Nephron (organoid): ENCODE measurements at regions not wholly inside any gene's neighbourhood (a gene's known extent, or its start where the extent isn't known, plus 50 kb on each side); places are given as distances from the start of the nearest gene placed in this dataset.
"Not testable (repeated sequence)": the region's sequence is repeated elsewhere in the genome, so short reads cannot be mapped to it uniquely, and the experiment has no call there.

Source experiments
- H3K27ac Mint-ChIP-seq, 3 experiments: 2 replicates each; pipeline ENCODE4 v1.8.0; 2020; ENCODE audit warnings: mixed read lengths in 3 of 3, mild to moderate bottlenecking in 2 of 3, moderate library complexity in 1 of 3
- H3K27me3 Mint-ChIP-seq: 2 replicates; pipeline ENCODE4 v1.8.0; 2021; ENCODE audit warnings: low read depth, mild to moderate bottlenecking, moderate library complexity, mixed read lengths
- H3K36me3 Mint-ChIP-seq: 2 replicates; pipeline ENCODE4 v1.8.0; 2020; ENCODE audit warnings: low read depth, mixed read lengths
- H3K4me1 Mint-ChIP-seq: 2 replicates; pipeline ENCODE4 v1.8.0; 2020; ENCODE audit warnings: mixed read lengths
- H3K4me3 Mint-ChIP-seq, 3 experiments: 2 replicates each; pipeline ENCODE4 v1.8.0; 2020; ENCODE audit warnings: mild to moderate bottlenecking in 3 of 3, mixed read lengths in 3 of 3, moderate library complexity in 2 of 3
- H3K9me3 Mint-ChIP-seq: 2 replicates; pipeline ENCODE4 v1.8.0; 2020; ENCODE audit warnings: mixed read lengths
- TF ChIP-seq, protein P1 (sequence below), 3 experiments: fragments of 200-600 bp; sonication (generic); IDR thresholded peaks; one replicate each; pipeline ENCODE4 v1.5.0; 2021; ENCODE audit warnings: antibody characterized with exemption in 3 of 3; ENCODE audit not compliant: unreplicated experiment in 3 of 3

DNA sequence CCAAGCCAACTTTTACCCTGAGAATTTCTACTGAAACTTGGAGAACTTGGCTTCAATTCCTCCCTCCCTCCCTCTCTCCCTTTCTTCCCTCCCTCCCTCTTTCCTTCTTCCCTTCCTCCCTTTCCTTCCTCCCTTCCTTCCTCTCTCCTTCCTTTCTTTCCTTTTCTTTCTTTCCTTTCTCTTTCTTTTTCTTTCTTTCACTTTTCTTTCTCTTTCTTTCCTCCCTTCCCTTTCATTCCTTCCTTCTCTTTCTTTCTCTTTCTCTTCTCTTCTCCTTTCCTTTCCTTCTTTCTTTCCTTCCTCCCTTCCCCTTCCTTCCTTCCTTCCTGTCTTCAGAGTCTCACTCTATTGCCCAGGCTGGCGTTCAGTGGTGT, 268.1 kb upstream of the SDK2 start:
- Mint-ChIP-seq H3K36me3 (no peaks in the 10 kb centered on the region), H3K9me3 (peaks cover 17% of the 10 kb centered on the region), H3K27ac (no peak overlapping the region), H3K4me1 (no peaks in the 10 kb centered on the region), H3K4me3 (no peak overlapping the region), H3K27me3 (peaks cover 66% of the 10 kb centered on the region)
- TF ChIP-seq, protein P1, sequence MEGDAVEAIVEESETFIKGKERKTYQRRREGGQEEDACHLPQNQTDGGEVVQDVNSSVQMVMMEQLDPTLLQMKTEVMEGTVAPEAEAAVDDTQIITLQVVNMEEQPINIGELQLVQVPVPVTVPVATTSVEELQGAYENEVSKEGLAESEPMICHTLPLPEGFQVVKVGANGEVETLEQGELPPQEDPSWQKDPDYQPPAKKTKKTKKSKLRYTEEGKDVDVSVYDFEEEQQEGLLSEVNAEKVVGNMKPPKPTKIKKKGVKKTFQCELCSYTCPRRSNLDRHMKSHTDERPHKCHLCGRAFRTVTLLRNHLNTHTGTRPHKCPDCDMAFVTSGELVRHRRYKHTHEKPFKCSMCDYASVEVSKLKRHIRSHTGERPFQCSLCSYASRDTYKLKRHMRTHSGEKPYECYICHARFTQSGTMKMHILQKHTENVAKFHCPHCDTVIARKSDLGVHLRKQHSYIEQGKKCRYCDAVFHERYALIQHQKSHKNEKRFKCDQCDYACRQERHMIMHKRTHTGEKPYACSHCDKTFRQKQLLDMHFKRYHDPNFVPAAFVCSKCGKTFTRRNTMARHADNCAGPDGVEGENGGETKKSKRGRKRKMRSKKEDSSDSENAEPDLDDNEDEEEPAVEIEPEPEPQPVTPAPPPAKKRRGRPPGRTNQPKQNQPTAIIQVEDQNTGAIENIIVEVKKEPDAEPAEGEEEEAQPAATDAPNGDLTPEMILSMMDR (IDR thresholded peaks at IDR 0.05; ENCODE audit: unreplicated experiment in 3 of 3): no peak

DNA sequence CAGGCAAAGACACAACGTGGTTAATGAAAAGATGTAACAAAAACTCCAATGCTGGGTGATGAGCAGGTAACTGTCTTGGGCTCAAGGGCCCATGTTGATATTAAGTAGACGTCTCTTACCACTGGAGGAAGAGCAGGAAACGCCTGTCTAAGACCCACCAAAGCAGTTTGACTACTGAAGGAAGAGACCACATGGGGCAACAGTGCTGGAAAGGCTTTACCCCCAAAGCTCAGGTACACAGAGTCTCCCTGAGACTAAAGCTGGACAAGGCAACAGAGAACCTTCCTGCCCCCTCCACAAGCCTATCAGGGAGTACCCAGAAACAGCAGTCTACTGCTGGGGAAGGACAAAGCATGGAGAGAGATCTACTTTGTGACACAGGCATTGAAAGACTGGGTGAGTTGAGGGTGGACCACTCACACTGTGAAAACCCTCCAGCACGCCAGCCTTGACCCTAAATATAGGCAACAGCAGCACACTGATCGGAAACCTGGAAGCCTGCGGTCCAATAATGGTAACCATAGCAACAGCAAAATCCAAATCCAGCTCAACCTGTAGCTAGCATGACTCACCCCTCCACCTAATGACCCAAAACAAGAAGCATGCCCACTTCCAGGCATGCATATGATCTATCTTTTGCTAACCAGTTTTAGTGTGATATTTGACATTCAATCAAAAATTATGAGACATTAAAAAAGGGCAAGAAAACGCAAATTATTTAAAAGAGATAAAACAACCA, 270.5 kb upstream of the SDK2 start:
- Mint-ChIP-seq H3K27ac (no peak overlapping the region), H3K27me3 (peaks cover 43% of the 10 kb centered on the region), H3K9me3 (peaks cover 25% of the 10 kb centered on the region), H3K4me3 (no peak overlapping the region), H3K36me3 (no peaks in the 10 kb centered on the region), H3K4me1 (no peaks in the 10 kb centered on the region)
- TF ChIP-seq, protein P1 (IDR thresholded peaks at IDR 0.05; ENCODE audit: unreplicated experiment in 3 of 3): no peak

DNA sequence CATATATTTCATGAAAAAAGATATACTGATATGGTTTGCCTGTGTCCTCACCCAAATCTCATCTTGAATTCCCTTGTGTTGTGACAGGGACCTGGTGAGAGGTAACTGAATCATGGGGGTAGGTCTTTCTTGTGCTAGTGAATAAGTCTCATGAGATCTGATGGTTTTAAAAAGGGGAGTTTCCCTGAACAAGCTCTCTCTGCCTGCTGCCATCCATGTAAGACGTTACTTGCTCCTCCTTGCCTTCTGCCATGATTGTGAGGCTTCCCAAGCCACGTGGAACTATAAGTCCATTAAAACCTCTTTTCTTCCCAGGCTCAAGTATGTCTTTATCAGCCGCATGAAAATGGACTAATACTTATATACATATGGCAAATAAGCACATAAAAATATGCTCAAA, 274.8 kb upstream of the SDK2 start:
- H3K27ac Mint-ChIP-seq, H3K36me3 Mint-ChIP-seq: not testable (repeated sequence)
- peaks cover 33% of the 10 kb centered on the region for H3K9me3 Mint-ChIP-seq

DNA sequence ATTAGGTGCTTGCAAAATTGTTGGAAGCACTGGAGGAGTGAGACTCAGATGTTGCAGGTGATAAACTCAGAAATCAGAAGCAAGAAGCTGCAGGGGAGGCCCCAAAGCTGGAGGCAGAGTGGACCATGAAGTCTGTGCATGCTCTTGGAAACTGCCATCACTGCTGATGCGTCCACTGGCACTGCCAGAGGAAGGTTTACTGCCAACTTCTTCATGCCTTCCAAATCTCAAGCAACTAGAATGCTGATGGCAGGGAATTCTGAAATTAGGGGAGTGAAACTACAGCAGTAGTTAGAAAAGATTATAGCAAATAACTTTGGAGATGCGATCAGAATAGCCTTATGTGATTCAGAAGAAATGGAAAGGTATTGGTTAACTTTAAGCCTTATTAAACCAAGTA, 277.1 kb upstream of the SDK2 start:
- Mint-ChIP-seq H3K36me3 (no peaks in the 10 kb centered on the region), H3K4me3 (no peak overlapping the region), H3K27me3 (no peaks in the 10 kb centered on the region), H3K27ac (no peak overlapping the region), H3K4me1 (no peaks in the 10 kb centered on the region), H3K9me3 (peaks cover 30% of the 10 kb centered on the region)
- TF ChIP-seq, protein P1 (IDR thresholded peaks at IDR 0.05; ENCODE audit: unreplicated experiment in 3 of 3): no peak

More for the DNA sequence above, 274.8 kb upstream of the SDK2 start:
- not testable (repeated sequence) for H3K4me1 Mint-ChIP-seq, H3K4me3 Mint-ChIP-seq
- peaks cover 11% of the 10 kb centered on the region for H3K27me3 Mint-ChIP-seq

DNA sequence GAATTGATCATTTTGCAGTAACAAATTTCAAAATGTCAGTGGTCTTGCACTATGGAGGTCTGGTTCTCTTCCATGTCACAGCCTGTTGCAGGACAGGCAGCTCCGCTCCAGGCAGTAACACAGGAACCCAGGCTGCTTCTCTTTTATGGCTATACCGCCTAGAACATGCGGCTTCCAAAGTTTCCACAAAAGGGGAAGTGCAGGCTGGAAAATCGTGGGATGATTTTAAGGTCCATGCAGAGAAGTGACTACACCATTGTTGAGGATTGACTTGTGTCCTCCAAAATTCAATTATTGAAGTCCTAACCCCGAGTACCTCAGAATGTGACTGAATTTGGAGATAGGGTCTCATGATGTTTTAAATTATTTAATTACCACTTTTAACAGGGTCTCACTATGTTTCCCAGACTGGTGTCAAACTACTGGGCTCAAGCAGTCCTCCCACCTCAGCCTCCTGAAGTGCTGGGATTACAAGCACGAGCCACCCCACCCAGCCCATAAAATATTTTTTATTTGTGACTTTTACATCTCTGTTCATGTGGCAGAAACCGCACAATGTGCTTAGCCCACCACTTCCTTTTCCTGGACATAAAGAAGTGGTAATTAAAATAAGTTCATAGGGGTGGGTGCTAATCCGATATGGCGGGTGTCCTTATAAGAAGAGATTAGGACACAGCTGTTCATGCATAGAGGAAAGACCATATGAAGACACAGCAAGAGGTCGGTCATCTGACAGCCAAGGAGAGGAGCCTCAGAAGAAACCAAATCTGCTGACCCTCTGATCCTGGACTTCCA, 279.2 kb upstream of the RPL38 start:
- Mint-ChIP-seq H3K9me3 (peaks cover 40% of the 10 kb centered on the region), H3K4me1 (no peaks in the 10 kb centered on the region), H3K27ac (no peak overlapping the region), H3K4me3 (no peak overlapping the region), H3K36me3 (no peaks in the 10 kb centered on the region), H3K27me3 (no peaks in the 10 kb centered on the region)
- TF ChIP-seq, protein P1 (IDR thresholded peaks at IDR 0.05; ENCODE audit: unreplicated experiment in 3 of 3): no peak

DNA sequence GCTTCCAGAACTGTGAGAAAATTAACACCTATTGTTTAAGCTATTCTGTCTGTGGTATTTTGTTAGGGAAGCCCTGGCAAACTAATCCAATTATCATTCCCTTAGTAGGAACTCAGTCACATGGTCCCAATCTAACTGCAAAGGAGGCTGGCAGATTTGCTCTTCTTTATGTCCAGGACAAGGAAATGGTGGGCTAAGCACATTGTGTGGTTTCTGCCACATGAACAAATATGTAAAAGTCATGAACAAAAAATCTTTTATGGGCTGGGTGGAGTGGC, 278.6 kb upstream of the RPL38 start:
- TF ChIP-seq, protein P1 (IDR thresholded peaks at IDR 0.05; ENCODE audit: unreplicated experiment in 3 of 3): no peak
- Mint-ChIP-seq H3K27ac (no peak overlapping the region), H3K4me3 (no peak overlapping the region), H3K4me1 (no peaks in the 10 kb centered on the region), H3K27me3 (peaks cover 3% of the 10 kb centered on the region), H3K36me3 (no peaks in the 10 kb centered on the region), H3K9me3 (peaks cover 40% of the 10 kb centered on the region)
